PC-9 (cell line): ENCODE measurements at regions not wholly inside any gene's neighbourhood (a gene's known extent, or its start where the extent isn't known, plus 50 kb on each side); places are given as distances from the start of the nearest gene placed in this dataset.

ENCODE experiments used
- BruUV-seq: library from RNA; stranded (reverse); fragments of 400-500 nt; replicated peaks from 2 replicates; lab custom pipeline; 2021; lab: Mats Ljungman, UMichigan
- CTCF ChIA-PET: fragments of 300-600 bp; sonication (Branson Sonifier 250); formaldehyde crosslinking; loops from one replicate; lab custom pipeline; 2022; ENCODE audit warnings: antibody characterized with exemption; lab: Charles Lee
- POLR2A ChIA-PET: fragments of 300-600 bp; sonication (Branson Sonifier 250); formaldehyde crosslinking; loops from one replicate; lab custom pipeline; 2022; ENCODE audit warnings: antibody characterized with exemption; ENCODE audit not compliant: unreplicated experiment; lab: Charles Lee
- DNase-seq, 2 experiments: peaks; one replicate each; pipeline versions ENCODE4 v3.0.0 to v3.0.0-alpha.2; 2015 to 2022; ENCODE audit warnings: mixed read lengths in 1 of 2
- H2AFZ ChIP-seq: fragments of 200-600 bp; sonication (generic); 2 replicates; pipeline ENCODE4 v1.8.1; 2017; ENCODE audit warnings: antibody characterized with exemption
- H3F3A ChIP-seq: fragments of 200-600 bp; sonication (generic); 2 replicates; pipeline ENCODE4 v1.8.1; 2017; ENCODE audit warnings: antibody characterized with exemption, mild to moderate bottlenecking, low read depth; ENCODE audit not compliant: insufficient read depth
- H3K27ac ChIP-seq: fragments of 200-600 bp; sonication (generic); 2 replicates; pipeline ENCODE4 v1.6.1; 2016; ENCODE audit warnings: mixed run types
- H3K27me3 ChIP-seq: fragments of 200-600 bp; sonication (generic); 2 replicates; pipeline ENCODE4 v1.6.1; 2016; ENCODE audit warnings: low read depth, mixed run types; ENCODE audit not compliant: insufficient read depth
- H3K36me3 ChIP-seq: fragments of 200-600 bp; sonication (generic); 2 replicates; pipeline ENCODE4 v1.6.1; 2016; ENCODE audit warnings: low read depth, mixed run types
- H3K4me1 ChIP-seq: fragments of 200-600 bp; sonication (generic); replicated peaks from 2 replicates; pipeline ENCODE4 v1.6.1; 2016; ENCODE audit warnings: mixed run types; ENCODE audit not compliant: insufficient read depth
- H3K4me2 ChIP-seq: fragments of 200-600 bp; sonication (generic); 2 replicates; pipeline ENCODE4 v1.6.1; 2017; ENCODE audit warnings: mixed run types
- H3K4me3 ChIP-seq: fragments of 200-600 bp; sonication (generic); 2 replicates; pipeline ENCODE4 v1.6.1; 2016; ENCODE audit warnings: mixed run types
- H3K79me2 ChIP-seq: fragments of 200-600 bp; sonication (generic); 2 replicates; pipeline ENCODE4 v1.6.1; 2017; ENCODE audit warnings: low read depth, mixed run types
- H3K9me2 ChIP-seq: fragments of 200-600 bp; sonication (generic); 2 replicates; pipeline ENCODE4 v1.8.1; 2017; ENCODE audit warnings: mild to moderate bottlenecking; ENCODE audit not compliant: insufficient read depth
- H3K9me3 ChIP-seq: fragments of 200-600 bp; sonication (generic); 2 replicates; pipeline ENCODE4 v1.8.1; 2016; ENCODE audit warnings: low read depth; ENCODE audit not compliant: insufficient read depth
- H4K20me1 ChIP-seq: fragments of 200-600 bp; sonication (generic); 2 replicates; pipeline ENCODE4 v1.8.1; 2017; ENCODE audit not compliant: insufficient read depth
- CTCF ChIP-seq: fragments of 200-600 bp; sonication (generic); conservative IDR thresholded peaks from 2 replicates; pipeline ENCODE4 v1.6.1; 2017; ENCODE audit warnings: mixed run types, antibody characterized with exemption, mild to moderate bottlenecking, moderate library complexity
- EZH2 ChIP-seq: fragments of 200-600 bp; sonication (generic); IDR thresholded peaks from 2 replicates; pipeline ENCODE4 v1.8.0; 2017; ENCODE audit warnings: antibody characterized with exemption, low read depth
- intact Hi-C: fragments of 100-400 bp; cut with micrococcal nuclease; formaldehyde crosslinking; loops from one replicate; pipeline ENCODE4 v1.10.0; 2022; ENCODE audit not compliant: unreplicated experiment

- Histone ChIP-seq H3K9me2 (no peaks in the 10 kb centered on the region), H3K27ac (no peak overlapping the region), H3K36me3 (no peaks in the 10 kb centered on the region), H3K79me2 (no peaks in the 10 kb centered on the region), H3K9me3 (no peaks in the 10 kb centered on the region), H4K20me1 (no peaks in the 10 kb centered on the region), H3K27me3 (no peaks in the 10 kb centered on the region), H3K4me3 (no peak overlapping the region), H3K4me2 (no peak overlapping the region), H3F3A (no peaks in the 10 kb centered on the region), H3K4me1 (no peaks in the 10 kb centered on the region), H2AFZ (no peak overlapping the region)
- intact Hi-C loops, result no loop called here
- no TSS peak for BruUV-seq
- ChIA-PET POLR2A (no interaction called here), CTCF (no interaction called here)
- DNase-seq, result no peak
- TF ChIP-seq EZH2 (no peak), CTCF (no peak)
Observed at GRCh38 chr13:38496917-38497316, 147.3 kb downstream of the UFM1 start.

GRCh38 chr13:38498271-38498670, 148.6 kb downstream of the UFM1 start:
- Histone ChIP-seq H4K20me1 (no peaks in the 10 kb centered on the region), H3K9me2 (no peaks in the 10 kb centered on the region), H3K4me2 (no peak overlapping the region), H3K36me3 (no peaks in the 10 kb centered on the region), H3F3A (no peaks in the 10 kb centered on the region), H3K27ac (no peak overlapping the region), H3K27me3 (no peaks in the 10 kb centered on the region), H3K4me3 (no peak overlapping the region), H3K9me3 (no peaks in the 10 kb centered on the region), H2AFZ (no peak overlapping the region), H3K79me2 (no peaks in the 10 kb centered on the region), H3K4me1 (no peaks in the 10 kb centered on the region)
- DNase-seq, result no peak
- BruUV-seq, result no TSS peak
- CTCF ChIA-PET, result no interaction called here
- POLR2A ChIA-PET, result no interaction called here
- TF ChIP-seq CTCF, result no peak
- no peak for TF ChIP-seq EZH2
- intact Hi-C loops, result no loop called here

GRCh38 chr13:38514575-38514974, 164.9 kb downstream of the UFM1 start:
- H3K27ac ChIP-seq, result no peak overlapping the region
- H3K4me3 ChIP-seq, result no peak overlapping the region
- no peaks in the 10 kb centered on the region for H3K9me2 ChIP-seq
- no peaks in the 10 kb centered on the region for H3K27me3 ChIP-seq
- DNase-seq, result no peak
- ChIA-PET CTCF (no interaction called here), POLR2A (no interaction called here)
- no peak overlapping the region for H3K4me2 ChIP-seq
- H3K4me1 ChIP-seq, result no peaks in the 10 kb centered on the region
- no peaks in the 10 kb centered on the region for H3F3A ChIP-seq
- no peak overlapping the region for H2AFZ ChIP-seq
- no peaks in the 10 kb centered on the region for H3K9me3 ChIP-seq
- no peaks in the 10 kb centered on the region for H4K20me1 ChIP-seq
- no peaks in the 10 kb centered on the region for H3K79me2 ChIP-seq
- no TSS peak for BruUV-seq
- no peaks in the 10 kb centered on the region for H3K36me3 ChIP-seq
- intact Hi-C loops, result no loop called here
- no peak for TF ChIP-seq EZH2

GRCh38 chr13:38518328-38518727, 168.5 kb upstream of the FREM2 start:
- H3K4me3 ChIP-seq, result no peak overlapping the region
- H3K9me3 ChIP-seq, result no peaks in the 10 kb centered on the region
- DNase-seq, result no peak
- H3K36me3 ChIP-seq, result no peaks in the 10 kb centered on the region
- POLR2A ChIA-PET, result no interaction called here
- CTCF ChIA-PET, result no interaction called here
- H4K20me1 ChIP-seq, result no peaks in the 10 kb centered on the region
- H3K27ac ChIP-seq, result no peak overlapping the region
- H3K79me2 ChIP-seq, result no peaks in the 10 kb centered on the region
- H3K9me2 ChIP-seq, result no peaks in the 10 kb centered on the region
- H3K27me3 ChIP-seq, result no peaks in the 10 kb centered on the region
- TF ChIP-seq CTCF, result no peak
- TF ChIP-seq EZH2, result no peak
- no peak overlapping the region for H2AFZ ChIP-seq
- no peak overlapping the region for H3K4me2 ChIP-seq
- H3K4me1 ChIP-seq, result no peaks in the 10 kb centered on the region
- no peaks in the 10 kb centered on the region for H3F3A ChIP-seq
- intact Hi-C loops, result no loop called here
- no TSS peak for BruUV-seq
